GM19023 (cell line): ENCODE measurements at regions not wholly inside any gene's neighbourhood (a gene's known extent, or its start where the extent isn't known, plus 50 kb on each side); places are given as distances from the start of the nearest gene placed in this dataset.
"Not testable (repeated sequence)": the region's sequence is repeated elsewhere in the genome, so short reads cannot be mapped to it uniquely, and the experiment has no call there.

Experiments
- ATAC-seq: cut with Tn5 transposase; IDR thresholded peaks from one replicate; pipeline ENCODE4 v1.9.1; 2021; ENCODE audit warnings: mild to moderate bottlenecking, moderate library complexity; ENCODE audit not compliant: unreplicated experiment

GRCh38 chr4:62571494-62571893, 1371.4 kb downstream of the ADGRL3 start:
- ATAC-seq, result no peak

- ATAC-seq, result no peak
These were observed 1360.7 kb downstream of the ADGRL3 start for GRCh38 chr4:62560858-62561257.

GRCh38 chr4:62550121-62550520, 1350.0 kb downstream of the ADGRL3 start:
- no peak for ATAC-seq

- no peak for ATAC-seq
These were observed 1349.5 kb downstream of the ADGRL3 start for GRCh38 chr4:62549601-62550000.

- no peak for ATAC-seq
These were observed 1348.6 kb downstream of the ADGRL3 start for GRCh38 chr4:62548765-62549164.

- no peak for ATAC-seq
These were observed 1348.0 kb downstream of the ADGRL3 start for GRCh38 chr4:62548108-62548524.

GRCh38 chr4:62544428-62544827, 1344.3 kb downstream of the ADGRL3 start:
- ATAC-seq, result no peak

GRCh38 chr4:62543002-62543401, 1342.9 kb downstream of the ADGRL3 start:
- no peak for ATAC-seq

- no peak for ATAC-seq
These were observed 1333.4 kb downstream of the ADGRL3 start for GRCh38 chr4:62533573-62533972.

GRCh38 chr4:62531731-62532130, 1331.6 kb downstream of the ADGRL3 start:
- ATAC-seq, result no peak

- no peak for ATAC-seq
These were observed 1331.1 kb downstream of the ADGRL3 start for GRCh38 chr4:62531264-62531663.

GRCh38 chr4:62528874-62529273, 1328.7 kb downstream of the ADGRL3 start:
- no peak for ATAC-seq

GRCh38 chr4:62526671-62527070, 1326.5 kb downstream of the ADGRL3 start:
- no peak for ATAC-seq

GRCh38 chr4:62523256-62523655, 1323.1 kb downstream of the ADGRL3 start:
- ATAC-seq, result no peak

GRCh38 chr4:62522273-62522672, 1322.1 kb downstream of the ADGRL3 start:
- no peak for ATAC-seq

GRCh38 chr4:62517716-62518115, 1317.6 kb downstream of the ADGRL3 start:
- ATAC-seq, result no peak

GRCh38 chr4:62513306-62513705, 1313.2 kb downstream of the ADGRL3 start:
- ATAC-seq, result no peak

GRCh38 chr4:62512271-62512670, 1312.1 kb downstream of the ADGRL3 start:
- ATAC-seq, result no peak

GRCh38 chr4:62510228-62510627, 1310.1 kb downstream of the ADGRL3 start:
- no peak for ATAC-seq

- no peak for ATAC-seq
These were observed 1300.2 kb downstream of the ADGRL3 start for GRCh38 chr4:62500296-62500695.

GRCh38 chr4:62495032-62495431, 1294.9 kb downstream of the ADGRL3 start:
- ATAC-seq, result no peak

- ATAC-seq, result not testable (repeated sequence)
These were observed 1291.6 kb downstream of the ADGRL3 start for GRCh38 chr4:62491756-62492155.

- no peak for ATAC-seq
These were observed 1290.5 kb downstream of the ADGRL3 start for GRCh38 chr4:62490635-62491034.

GRCh38 chr4:62487016-62487415, 1286.9 kb downstream of the ADGRL3 start:
- ATAC-seq, result no peak
